DND-41 (cell line): ENCODE measurements at regions not wholly inside any gene's neighbourhood (a gene's known extent, or its start where the extent isn't known, plus 50 kb on each side); places are given as distances from the start of the nearest gene placed in this dataset.

Experiments
- EZH2 ChIP-seq: IDR thresholded peaks from 3 replicates; pipeline ENCODE4 v1.6.1; 2012; ENCODE audit warnings: borderline replicate concordance, low read depth, mild to moderate bottlenecking, moderate library complexity, low read length, inconsistent platforms; ENCODE audit not compliant: severe bottlenecking
- TF ChIP-seq, protein P1 (sequence below): IDR thresholded peaks from 2 replicates; pipeline ENCODE4 v1.5.1; 2012; ENCODE audit warnings: borderline replicate concordance, low read length, moderate library complexity, mild to moderate bottlenecking; ENCODE audit not compliant: poor library complexity, severe bottlenecking; ENCODE audit errors: extremely low read depth

DNA sequence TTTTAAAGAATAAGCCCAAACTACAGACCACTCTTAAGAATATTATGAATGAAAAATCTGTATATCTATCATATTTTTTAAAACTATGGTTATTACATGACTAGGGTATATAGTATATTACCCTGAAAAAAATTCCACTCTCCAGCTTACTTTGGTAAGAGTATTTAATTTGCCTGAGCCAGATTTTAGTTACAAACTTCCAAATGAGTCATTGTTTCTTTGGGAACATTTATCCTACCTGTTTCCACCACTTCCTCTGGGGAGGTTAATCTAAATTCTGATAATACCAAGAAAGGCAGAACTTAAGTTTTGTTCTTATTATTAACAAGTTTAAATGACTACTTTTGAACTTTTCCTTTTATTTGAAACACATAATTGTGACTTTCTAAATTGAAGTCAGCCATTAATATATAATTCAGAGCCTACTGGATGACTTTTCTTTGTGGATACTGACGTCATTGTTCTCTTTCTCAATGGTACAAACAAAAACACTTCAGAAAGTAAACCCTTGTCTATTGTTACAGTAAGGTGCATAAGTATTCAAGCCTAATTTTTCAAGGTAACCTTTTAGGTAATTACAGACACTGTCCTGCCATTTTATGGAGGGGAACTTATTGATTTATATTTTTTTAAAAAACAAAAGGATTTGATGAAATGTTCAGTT lies 135.6 kb upstream of the TLL1 start:
- TF ChIP-seq, protein P1, sequence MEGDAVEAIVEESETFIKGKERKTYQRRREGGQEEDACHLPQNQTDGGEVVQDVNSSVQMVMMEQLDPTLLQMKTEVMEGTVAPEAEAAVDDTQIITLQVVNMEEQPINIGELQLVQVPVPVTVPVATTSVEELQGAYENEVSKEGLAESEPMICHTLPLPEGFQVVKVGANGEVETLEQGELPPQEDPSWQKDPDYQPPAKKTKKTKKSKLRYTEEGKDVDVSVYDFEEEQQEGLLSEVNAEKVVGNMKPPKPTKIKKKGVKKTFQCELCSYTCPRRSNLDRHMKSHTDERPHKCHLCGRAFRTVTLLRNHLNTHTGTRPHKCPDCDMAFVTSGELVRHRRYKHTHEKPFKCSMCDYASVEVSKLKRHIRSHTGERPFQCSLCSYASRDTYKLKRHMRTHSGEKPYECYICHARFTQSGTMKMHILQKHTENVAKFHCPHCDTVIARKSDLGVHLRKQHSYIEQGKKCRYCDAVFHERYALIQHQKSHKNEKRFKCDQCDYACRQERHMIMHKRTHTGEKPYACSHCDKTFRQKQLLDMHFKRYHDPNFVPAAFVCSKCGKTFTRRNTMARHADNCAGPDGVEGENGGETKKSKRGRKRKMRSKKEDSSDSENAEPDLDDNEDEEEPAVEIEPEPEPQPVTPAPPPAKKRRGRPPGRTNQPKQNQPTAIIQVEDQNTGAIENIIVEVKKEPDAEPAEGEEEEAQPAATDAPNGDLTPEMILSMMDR: no peak
- no peak for TF ChIP-seq EZH2
